Fibroblast of lung (primary cell): ENCODE measurements at regions not wholly inside any gene's neighbourhood (a gene's known extent, or its start where the extent isn't known, plus 50 kb on each side); places are given as distances from the start of the nearest gene placed in this dataset.

ENCODE experiments used
- CTCF ChIP-seq, 2 donors: IDR thresholded peaks in 1 of 2; conservative IDR thresholded peaks in 1 of 2; 1 replicate in 1 of 2; 2 replicates in 1 of 2; pipeline ENCODE4 v1.5.1; 2011 to 2012; ENCODE audit warnings: low read length in 2 of 2, control low read depth in 1 of 2, inconsistent platforms in 1 of 2, low read depth in 1 of 2, mild to moderate bottlenecking in 1 of 2
- EZH2 ChIP-seq: IDR thresholded peaks from 2 replicates; pipeline ENCODE4 v1.5.1; 2012; ENCODE audit warnings: low read length, control low read depth, mild to moderate bottlenecking; ENCODE audit errors: missing control alignments

DNA sequence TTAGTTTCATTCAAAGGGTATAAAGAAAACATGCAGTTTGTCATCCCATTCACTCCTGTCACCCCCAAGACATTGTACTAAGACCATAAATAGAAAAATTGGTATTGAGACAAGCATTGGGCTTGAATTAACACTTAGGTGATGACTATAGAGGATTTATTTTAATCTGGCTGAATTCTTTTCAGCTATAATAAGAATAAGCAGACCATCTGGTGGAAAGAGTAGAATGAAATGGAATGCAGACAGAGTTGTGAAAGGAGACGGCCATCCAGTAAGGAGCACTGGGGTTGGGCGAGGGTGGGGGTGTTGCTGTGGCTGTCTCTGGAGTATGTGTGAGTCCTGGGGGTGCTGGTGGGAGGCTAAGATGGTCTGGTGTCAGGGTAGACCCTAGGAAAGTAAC lies 125.0 kb upstream of the IVNS1ABP start:
- TF ChIP-seq CTCF (conservative IDR thresholded peaks at IDR 0.05 in 1 of 2, IDR thresholded peaks at IDR 0.05 in 1 of 2; ENCODE audit: low read depth in 1 of 2, low read length in 2 of 2) (no peak), EZH2 (no peak)
